ENCODE measurements at regions not wholly inside any gene's neighbourhood (a gene's known extent, or its start where the extent isn't known, plus 50 kb on each side); places are given as distances from the start of the nearest gene placed in this dataset.
"Not testable (repeated sequence)": the region's sequence is repeated elsewhere in the genome, so short reads cannot be mapped to it uniquely, and the experiment has no call there.

DNA sequence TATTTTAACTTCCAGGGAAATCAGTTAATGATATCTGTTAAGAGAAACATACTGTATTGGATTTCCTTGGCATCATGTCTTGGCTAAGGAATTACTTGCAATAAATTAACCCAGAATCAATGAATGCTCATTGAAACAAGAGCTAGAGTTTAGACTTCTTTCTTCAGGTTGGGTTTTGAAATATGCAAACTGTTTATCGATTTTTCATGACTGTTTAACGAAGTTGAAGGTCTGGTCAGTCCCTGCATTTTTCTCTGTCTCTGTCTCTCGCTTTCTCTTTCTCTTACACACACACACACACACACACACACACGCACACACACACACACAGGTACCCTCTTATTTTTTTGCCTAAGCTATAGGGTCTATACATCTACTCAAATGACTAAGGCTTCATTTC lies 981.0 kb downstream of the SUCLG1 start:
- DNase-seq (ENCODE audit: low read depth in 4 of 4, low spot score in 3 of 4) = no peak

DNA sequence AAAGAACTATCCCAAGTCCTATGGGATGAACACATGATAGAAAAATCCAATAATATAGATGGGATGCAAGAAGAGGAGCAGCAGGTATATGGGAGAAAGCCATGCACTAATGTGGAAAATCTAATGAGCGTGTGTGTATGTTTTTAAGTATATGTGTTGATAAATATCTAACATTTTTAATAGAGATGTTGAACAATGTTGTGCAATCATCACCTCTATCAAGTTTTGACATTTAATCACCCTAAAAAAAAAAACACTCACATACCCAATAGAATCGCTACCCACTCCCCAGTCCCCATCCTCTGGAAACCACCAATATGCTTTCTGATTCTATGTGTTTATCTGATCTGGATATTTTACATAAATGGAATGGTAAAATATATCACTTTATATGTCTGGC lies 983.7 kb downstream of the SUCLG1 start:
- DNase-seq (ENCODE audit: low read depth in 4 of 4, low spot score in 3 of 4) = no peak

DNA sequence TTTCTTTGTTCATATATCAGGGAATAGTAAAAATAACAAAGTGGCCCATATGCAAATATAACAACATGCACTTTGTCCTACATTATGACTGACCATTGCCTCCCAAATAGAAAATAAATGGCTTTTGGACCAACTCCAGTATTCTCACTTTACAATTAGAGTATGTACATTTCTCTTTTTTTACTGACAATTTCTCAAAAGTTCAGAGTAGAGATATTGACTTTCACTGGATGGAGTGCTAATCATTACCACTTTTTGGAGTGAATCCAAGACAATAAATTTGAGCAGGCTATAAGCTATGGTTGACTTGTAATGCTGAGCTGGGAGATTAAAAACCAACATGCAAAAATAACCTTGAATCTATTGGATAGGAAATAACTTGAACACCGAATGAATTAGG lies 987.4 kb downstream of the SUCLG1 start:
- DNase-seq (ENCODE audit: low read depth in 4 of 4, low spot score in 3 of 4) = peak in 3 of 4 donors; percentile 8 to 29 (median 18)

DNA sequence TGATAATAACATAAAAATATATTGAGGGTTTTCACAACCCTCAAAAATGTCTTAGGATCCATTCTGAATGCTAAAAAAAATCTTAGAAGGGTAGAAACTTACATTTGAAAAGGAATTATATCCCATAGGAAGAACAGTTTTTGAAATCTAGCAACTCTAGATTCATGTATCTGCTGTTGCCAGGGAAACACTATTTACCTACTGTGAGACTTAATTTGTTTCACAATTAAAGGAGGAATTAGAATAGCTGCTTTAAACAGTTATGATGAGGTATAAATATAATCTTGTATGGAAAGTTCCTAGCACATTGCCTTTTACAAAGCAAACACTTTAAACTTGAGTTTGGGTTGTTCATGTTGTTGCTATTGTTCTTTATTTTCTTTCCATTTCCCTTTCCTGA lies 988.2 kb downstream of the SUCLG1 start:
- DNase-seq (ENCODE audit: low read depth in 4 of 4, low spot score in 3 of 4) = no peak

DNA sequence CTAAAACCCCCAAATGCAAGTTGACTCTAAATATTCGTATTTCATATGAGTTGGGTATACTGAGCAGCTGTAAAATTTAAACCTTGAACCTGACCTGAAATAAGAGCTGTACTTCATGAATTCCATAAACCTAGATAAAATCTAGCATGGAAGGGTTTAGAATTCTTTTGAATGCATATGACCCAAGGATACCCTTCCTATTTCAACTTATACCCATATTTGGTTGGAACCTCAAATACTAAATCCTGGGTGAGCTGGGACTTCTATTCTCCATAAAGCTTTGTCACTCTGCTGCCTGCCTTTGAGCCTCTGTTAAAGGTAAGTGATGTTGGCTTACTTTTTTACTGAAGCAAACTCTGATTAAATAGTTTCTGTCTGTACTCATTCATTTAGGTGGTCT lies 994.6 kb downstream of the SUCLG1 start:
- no peak for DNase-seq (ENCODE audit: low read depth in 4 of 4, low spot score in 3 of 4)

DNA sequence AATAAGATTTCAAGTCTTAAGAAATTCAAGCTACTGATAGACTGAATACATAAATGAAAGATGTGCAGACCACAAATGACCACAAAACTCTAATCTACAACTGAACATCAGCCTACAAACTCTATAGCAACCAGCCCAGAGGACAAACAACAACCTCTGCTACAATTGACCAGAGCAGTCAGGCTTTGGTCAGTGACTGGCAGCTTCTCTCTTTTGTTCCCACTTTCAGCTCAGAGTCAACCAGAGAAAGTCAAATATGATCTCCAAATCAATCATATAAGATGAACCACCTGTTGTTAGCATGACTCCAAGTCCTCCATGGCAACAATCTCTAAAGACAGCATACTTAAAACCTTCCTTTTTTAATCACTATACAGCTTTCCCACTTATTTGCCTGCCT lies 996.2 kb downstream of the SUCLG1 start:
- DNase-seq (ENCODE audit: low read depth in 4 of 4, low spot score in 3 of 4) = no peak

DNA sequence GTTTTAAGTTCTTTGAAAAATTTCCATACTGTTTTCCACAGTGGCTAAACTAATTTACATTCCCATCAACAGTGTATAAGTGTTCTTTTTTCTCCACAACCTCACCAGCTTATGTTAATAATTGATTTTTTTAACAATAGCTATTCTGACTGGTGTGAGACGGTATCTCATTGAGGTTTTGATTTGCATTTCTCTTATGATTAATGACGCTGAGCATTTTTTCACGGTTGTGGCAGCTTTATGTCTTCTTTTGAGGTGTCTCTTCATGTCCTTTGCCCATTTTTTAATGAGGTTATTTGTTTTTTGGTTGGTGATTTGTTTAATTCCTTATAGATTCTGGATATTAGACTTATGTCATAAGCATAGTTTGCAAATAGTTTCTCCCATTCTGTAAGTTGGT lies 997.9 kb downstream of the SUCLG1 start:
- no peak for DNase-seq (ENCODE audit: low read depth in 4 of 4, low spot score in 3 of 4)

DNA sequence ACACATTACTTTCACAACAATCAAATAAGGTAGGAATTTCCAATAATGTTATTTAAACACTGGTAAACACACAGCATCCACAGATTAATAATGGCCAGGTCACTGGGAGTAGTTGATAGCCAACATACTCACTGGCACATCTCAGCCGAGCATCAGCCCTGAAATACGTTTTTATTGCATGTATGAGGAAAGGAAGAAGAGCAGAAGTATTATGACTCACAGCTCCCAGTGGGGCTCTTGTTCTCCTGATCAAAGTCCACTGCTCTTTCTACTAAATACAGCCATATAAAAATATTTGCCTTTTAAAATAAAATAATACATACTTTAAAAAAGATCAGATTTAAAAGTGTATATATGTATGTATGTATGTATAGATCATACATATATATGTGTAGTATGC lies 999.6 kb downstream of the SUCLG1 start:
- DNase-seq (ENCODE audit: low read depth in 4 of 4, low spot score in 3 of 4) = no peak

DNA sequence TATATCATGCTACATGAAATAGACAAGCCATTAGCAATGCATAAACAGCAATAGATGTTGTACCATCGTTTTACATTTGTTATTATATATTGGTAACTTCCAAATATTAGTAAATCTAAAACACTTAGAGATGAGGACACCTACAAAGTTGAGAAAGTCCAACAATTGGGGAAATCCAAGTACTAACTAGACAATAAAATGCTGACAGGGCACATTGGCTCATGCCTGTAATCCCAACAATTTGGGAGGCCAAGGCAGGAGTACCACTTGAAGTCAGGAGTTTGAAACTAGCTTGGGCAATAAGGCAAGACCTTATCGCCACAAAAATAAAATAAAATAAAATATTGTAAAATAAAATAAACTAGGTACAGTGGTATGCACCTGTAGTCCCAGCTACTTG lies 1023.1 kb downstream of the SUCLG1 start:
- DNase-seq (ENCODE audit: low read depth in 4 of 4, low spot score in 3 of 4) = no peak

DNA sequence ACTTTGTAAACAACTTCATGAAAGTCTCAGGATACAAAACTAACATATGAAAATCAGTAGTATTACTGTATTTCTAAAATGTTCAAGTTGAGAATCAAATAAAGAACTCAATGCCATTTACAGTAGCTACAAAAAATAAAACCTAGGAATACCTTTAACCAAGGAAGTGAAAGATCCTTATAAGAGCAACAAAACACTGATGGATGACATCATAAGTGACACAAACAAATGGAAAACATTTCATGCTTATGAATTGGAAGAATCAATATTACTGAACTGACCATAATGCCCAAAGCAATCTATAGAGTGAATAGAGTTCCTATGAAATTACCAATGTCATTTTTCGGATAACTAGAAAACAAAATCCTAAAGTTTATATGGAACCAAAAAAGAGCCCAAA lies 1038.1 kb downstream of the SUCLG1 start:
- no peak for DNase-seq (ENCODE audit: low read depth in 4 of 4, low spot score in 3 of 4)

DNA sequence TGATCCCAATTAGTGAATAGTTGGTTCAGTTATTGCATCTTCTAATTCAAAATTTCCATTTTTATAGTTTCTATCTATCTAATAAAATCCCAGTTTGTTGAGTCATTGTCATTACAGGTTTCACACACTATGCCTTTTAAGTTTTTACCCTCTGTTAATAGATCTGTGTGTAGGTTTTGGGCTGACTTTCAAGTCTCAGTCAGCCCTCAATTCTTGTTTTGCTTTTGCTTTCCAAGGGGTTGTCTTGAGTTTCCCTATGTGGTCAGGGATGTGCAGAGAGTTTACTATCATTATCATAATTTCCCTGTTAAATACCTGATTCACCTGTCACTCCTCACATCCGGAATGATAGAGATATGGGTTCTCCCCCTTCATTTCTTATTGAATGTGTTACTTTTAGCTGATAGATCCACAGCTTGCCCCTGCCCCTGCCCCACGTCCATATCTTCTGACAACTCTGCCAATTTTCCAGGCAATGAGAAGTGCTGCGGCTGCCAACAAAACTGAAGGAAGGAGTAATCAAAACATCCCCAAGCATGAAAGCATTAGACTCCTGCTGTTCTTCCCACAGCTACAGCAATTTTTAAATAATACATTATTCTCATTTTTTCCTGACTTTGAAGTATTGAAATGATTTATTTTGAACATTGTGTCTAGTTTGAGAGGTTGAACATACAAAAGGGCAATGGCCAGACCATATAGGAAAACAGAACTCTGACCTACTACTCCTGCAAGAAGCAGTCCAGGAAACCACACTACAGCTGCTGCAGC lies 1064.8 kb downstream of the SUCLG1 start:
- DNase-seq (ENCODE audit: low read depth in 4 of 4, low spot score in 3 of 4) = no peak

DNA sequence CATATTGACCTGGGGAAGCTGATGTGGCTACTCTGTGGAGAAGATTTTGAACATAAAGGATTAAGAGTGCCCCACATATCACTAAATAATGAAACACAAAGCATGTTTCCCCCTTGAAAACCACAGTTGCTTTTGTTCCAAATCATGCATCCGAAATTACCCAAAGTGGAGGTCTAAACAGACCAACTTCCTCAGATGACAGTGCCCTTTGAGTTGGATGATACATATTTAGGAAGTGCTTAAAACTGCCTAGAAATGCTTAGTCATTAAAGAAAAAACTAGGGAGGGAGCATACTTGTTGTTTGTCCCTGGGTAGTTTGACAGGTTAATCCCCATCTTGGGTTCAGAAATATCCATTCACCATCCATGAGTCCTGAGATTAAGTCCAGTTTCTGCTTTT lies 1070.3 kb downstream of the SUCLG1 start:
- no peak for DNase-seq (ENCODE audit: low read depth in 4 of 4, low spot score in 3 of 4)

DNA sequence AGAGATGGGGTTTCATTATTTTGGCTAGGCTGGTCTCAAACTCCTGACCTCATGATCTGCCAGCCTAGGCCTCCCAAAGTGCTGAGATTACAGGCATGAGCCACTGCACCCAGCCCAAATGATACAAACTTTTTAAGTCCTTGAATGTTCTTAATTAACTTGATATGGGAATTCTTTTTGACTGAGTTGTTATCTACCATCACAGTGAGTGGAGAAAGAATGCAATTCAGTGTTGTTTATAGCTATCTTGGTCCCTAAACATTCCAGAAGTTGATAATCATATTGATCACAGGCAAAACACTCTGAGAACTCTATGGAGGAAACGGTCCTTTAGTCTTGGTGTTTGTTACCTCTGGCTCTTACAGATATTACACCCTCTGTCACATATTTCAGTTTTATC lies 1072.5 kb downstream of the SUCLG1 start:
- no peak for DNase-seq (ENCODE audit: low read depth in 4 of 4, low spot score in 3 of 4)

DNA sequence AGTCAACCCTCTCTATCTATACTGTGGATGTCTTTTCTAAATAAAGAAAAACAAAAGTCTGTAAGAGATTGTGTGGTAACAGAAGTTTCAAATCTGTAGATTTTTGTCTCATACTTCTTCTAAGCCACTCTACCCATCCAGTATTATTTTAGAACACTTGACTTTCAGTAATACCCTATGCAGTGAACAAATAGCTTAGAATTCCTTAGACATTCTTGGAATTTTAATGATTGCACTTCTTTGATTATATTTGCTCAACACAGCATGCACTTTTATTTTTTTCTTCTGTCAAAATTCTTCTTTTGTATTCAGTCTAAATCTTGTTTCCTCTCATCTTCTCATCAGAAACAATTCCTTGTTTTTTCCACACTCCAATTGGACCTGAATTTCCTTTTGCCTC lies 1080.2 kb downstream of the SUCLG1 start:
- DNase-seq (ENCODE audit: low read depth in 4 of 4, low spot score in 3 of 4) = no peak

DNA sequence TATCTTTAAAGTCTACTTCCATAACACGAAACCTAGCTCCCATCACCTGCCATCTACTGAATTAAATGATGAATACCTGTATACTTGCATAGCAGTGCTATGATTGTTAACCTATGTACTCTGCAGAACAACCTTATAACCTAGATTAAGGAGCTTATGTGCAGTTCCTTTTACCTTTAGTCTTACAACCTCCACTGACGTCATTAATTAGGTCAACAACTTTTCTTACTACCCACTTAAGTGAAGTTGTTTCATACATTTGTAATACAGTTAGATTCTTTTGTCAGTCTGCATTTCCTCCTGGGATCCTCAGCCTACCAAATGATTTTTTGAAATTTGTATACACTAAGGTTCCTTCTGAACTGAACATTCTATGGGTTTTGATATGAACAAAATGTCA lies 1082.3 kb downstream of the SUCLG1 start:
- DNase-seq (ENCODE audit: low read depth in 4 of 4, low spot score in 3 of 4) = no peak

DNA sequence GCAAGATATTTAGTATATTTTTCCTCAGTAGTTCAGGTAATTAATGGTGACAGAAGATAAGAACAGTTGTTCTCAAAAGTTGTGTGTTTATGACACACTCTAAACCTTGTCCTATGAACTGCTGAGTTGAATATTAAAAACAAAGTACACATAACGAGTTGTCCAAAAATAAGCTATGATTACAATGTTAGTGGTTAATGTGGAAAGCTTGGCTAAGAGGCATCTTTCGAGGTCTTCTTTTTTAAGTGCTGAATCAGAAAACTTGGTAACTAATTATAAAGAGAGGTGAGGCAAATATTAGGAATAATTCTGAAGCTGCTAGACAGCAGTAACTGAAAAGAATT lies 1088.7 kb downstream of the SUCLG1 start:
- DNase-seq (ENCODE audit: low read depth in 4 of 4, low spot score in 3 of 4) = no peak

DNA sequence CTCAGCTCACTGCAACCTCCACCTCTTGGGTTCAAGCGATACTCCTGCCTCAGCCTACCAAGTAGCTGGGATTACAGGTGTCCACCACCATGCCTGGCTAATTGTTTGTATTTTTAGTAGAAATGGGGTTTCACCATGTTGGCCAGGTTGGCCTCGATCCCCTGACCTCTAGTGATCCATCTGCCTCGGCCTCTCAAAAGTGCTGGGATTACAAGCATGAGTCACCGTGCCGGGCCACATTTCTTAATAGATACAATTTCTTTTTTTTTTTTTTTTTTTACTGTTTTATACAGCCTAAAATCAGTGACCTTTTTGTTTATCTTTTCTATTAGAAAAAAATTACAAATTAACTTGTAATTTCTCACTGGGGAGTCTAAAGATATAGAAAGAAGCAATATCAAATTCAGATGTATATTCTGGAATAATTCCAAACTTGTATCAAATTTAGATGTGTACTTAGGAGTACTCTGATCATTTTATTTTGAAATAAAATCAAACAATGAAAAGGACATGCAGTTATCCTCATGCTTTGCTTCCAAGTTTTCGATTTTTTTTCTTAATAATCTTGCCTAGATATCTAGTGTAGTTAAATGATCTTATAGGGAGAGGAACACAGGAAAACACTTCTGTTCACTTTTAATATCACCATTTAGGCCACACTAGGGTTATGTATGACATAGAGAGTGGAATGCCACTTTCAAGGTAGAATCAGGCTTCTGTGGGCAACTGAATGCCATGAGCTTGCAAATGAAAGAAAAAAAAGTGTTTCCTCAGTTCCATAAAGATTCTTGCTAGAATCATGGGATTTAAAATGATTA lies 1089.3 kb downstream of the SUCLG1 start:
- no peak for DNase-seq (ENCODE audit: low read depth in 4 of 4, low spot score in 3 of 4)

DNA sequence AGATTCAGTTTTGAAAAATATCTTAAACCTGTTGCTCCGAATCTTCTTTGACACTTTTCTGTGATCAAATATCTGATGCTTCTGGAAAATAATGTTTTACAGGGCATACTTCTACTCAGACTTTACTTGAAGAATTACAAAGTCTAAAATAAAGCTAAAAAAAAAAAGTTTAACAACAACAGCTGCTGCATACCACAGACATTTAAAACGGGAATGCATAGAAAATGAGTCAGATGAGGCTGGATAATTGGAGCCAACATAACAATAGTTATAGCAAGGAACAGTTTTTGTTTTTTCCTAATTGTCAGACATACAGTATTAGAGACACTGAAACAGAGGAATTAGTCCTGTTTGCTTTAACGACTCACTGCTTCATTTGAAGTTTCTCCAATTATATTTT lies 1090.2 kb downstream of the SUCLG1 start:
- no peak for DNase-seq (ENCODE audit: low read depth in 4 of 4, low spot score in 3 of 4)

DNA sequence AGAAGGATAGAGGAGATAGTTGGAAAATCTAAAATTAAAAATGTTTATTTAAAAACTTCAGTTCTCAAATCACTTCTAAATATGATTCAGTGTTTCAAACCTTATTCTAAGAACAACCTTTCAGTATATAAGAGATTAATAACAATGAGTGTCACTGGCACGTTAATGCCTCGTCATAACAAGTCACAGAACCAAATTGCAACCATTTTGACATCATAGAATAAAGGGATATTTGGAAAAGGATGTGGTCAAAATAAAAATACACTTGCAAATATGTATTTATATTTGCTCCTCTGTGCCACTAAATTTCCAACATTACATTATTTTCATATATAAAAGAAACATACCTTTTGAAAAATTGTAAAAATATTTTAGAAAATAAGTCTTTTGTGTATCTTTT lies 1090.6 kb downstream of the SUCLG1 start:
- no peak for DNase-seq (ENCODE audit: low read depth in 4 of 4, low spot score in 3 of 4)

DNA sequence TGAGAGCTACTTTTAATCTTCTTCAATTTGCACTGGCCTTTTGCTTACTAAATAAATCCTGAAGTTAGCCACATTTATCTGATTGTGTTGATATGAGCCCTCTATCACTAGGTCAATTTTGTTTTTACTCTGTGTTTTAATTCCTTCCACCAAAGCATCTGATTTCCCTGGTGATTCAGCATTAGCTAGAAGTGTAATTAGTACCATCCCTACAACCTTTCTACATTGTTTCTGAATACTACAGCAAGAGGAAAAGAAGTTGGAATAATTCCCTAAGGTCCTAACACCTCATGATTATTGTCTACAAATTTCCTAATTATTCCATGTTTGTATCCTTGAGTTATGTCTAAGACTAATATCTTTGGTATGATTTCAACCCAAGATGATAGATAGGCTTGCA lies 1093.6 kb downstream of the SUCLG1 start:
- no peak for DNase-seq (ENCODE audit: low read depth in 4 of 4, low spot score in 3 of 4)

DNA sequence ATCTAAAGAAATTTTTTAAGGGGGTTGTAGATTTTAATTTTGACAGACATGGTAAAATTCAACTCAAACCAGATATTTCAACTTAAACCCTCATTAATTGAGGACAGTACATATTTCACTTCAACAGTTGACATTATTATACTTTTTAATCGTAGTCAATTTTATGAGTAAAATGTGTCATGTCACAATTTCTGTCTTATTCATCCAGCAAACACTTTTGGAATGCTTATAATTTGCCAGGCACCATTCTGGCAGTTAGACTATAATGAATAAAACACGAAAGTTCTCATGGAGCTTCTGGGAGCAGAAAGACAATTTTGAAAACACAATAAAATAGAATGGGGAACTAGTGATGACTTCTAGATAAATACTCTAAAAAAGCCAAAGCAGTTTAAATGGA lies 1094.8 kb downstream of the SUCLG1 start:
- no peak for DNase-seq (ENCODE audit: low read depth in 4 of 4, low spot score in 3 of 4)

DNA sequence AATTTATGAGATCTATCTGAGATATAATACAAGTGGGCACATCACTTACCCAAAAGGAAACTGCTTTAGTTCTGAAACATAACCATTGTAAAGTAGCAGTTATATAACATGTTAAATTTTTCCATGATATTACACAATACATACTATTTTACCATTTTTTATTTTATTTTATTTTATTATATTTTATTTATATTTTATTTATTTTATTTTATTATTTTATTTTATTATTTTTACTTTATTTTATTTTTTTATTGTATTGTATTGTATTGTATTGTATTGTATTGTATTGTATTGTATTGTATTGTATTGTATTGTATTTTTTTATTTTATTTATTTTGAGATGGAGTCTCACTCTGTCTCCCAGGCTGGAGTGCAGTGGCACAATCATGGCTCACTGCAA lies 1095.9 kb downstream of the SUCLG1 start:
- not testable (repeated sequence) for DNase-seq (ENCODE audit: low read depth in 4 of 4, low spot score in 3 of 4)

Measured in left renal pelvis (tissue), 4 donors.